ENCODE measurements at regions not wholly inside any gene's neighbourhood (a gene's known extent, or its start where the extent isn't known, plus 50 kb on each side); places are given as distances from the start of the nearest gene placed in this dataset.

DNA sequence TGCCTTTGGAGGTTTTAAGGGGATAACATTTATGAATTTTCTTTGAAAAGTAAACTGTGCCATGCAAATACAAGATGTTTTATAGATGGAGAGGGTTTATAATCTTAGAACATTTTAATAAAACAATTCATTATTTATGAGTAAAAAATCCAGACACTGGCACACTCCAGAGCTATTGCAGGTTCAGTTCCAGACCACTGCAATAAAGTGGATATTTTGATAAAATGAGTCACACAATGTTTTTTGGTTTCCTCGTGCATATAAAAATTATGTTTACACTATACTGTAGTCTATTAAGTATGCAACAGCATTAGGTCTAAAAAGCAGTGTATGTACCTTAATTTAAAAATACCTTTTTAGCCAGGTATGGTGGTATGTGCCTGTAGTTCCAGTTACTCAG lies 146.2 kb upstream of the ZBED5 start:
- no CpG with 5 or more reads among the region's 1 CpG for WGBS, 2 experiments (ENCODE audit: insufficient coverage in 2 of 2)
- Histone ChIP-seq H3K27ac (ENCODE audit: low read depth, low read length, severe bottlenecking) (no peak overlapping the region), H3K9me3 (ENCODE audit: control insufficient read depth, low read length) (peaks cover 9% of the 10 kb centered on the region), H3K4me1 (ENCODE audit: control insufficient read depth, insufficient read depth, low read length, poor library complexity, severe bottlenecking) (no peaks in the 10 kb centered on the region), H3K4me3 (ENCODE audit: extremely low read depth, insufficient read depth, low read length, poor library complexity, severe bottlenecking) (no peak overlapping the region), H3K36me3 (ENCODE audit: control insufficient read depth, insufficient read depth, low read length) (no peaks in the 10 kb centered on the region)

GRCh38 chr11:11003226-11003625 lies 145.4 kb upstream of the ZBED5 start:
- peaks cover 9% of the 10 kb centered on the region for H3K9me3 ChIP-seq (ENCODE audit: control insufficient read depth, low read length)
- WGBS, 2 experiments (ENCODE audit: insufficient coverage in 2 of 2), result 100% methylated on average over 1 of the region's 3 CpGs; no CpG with 5 or more reads in 1 of the 2 experiments
- H3K4me3 ChIP-seq (ENCODE audit: extremely low read depth, insufficient read depth, low read length, poor library complexity, severe bottlenecking), result no peak overlapping the region
- H3K36me3 ChIP-seq (ENCODE audit: control insufficient read depth, insufficient read depth, low read length), result no peaks in the 10 kb centered on the region
- H3K27ac ChIP-seq (ENCODE audit: low read depth, low read length, severe bottlenecking), result no peak overlapping the region
- no peaks in the 10 kb centered on the region for H3K4me1 ChIP-seq (ENCODE audit: control insufficient read depth, insufficient read depth, low read length, poor library complexity, severe bottlenecking)

- H3K27ac ChIP-seq (ENCODE audit: low read depth, low read length, severe bottlenecking), result no peak overlapping the region
- no peaks in the 10 kb centered on the region for H3K36me3 ChIP-seq (ENCODE audit: control insufficient read depth, insufficient read depth, low read length)
- H3K4me1 ChIP-seq (ENCODE audit: control insufficient read depth, insufficient read depth, low read length, poor library complexity, severe bottlenecking), result no peaks in the 10 kb centered on the region
- H3K9me3 ChIP-seq (ENCODE audit: control insufficient read depth, low read length), result peaks cover 4% of the 10 kb centered on the region
- H3K4me3 ChIP-seq (ENCODE audit: extremely low read depth, insufficient read depth, low read length, poor library complexity, severe bottlenecking), result no peak overlapping the region
- 75% methylated on average over 2 of the region's 7 CpGs; no CpG with 5 or more reads in 1 of the 2 experiments for WGBS, 2 experiments (ENCODE audit: insufficient coverage in 2 of 2)
Measured at GRCh38 chr11:11000579-11001283, 142.9 kb upstream of the ZBED5 start.

GRCh38 chr11:10998674-10999073 lies 140.8 kb upstream of the ZBED5 start:
- no peaks in the 10 kb centered on the region for H3K9me3 ChIP-seq (ENCODE audit: control insufficient read depth, low read length)
- no peaks in the 10 kb centered on the region for H3K4me1 ChIP-seq (ENCODE audit: control insufficient read depth, insufficient read depth, low read length, poor library complexity, severe bottlenecking)
- no peaks in the 10 kb centered on the region for H3K36me3 ChIP-seq (ENCODE audit: control insufficient read depth, insufficient read depth, low read length)
- WGBS, 2 experiments (ENCODE audit: insufficient coverage in 2 of 2), result 79 to 84% methylated on average over 5 of the region's 5 CpGs
- H3K4me3 ChIP-seq (ENCODE audit: extremely low read depth, insufficient read depth, low read length, poor library complexity, severe bottlenecking), result no peak overlapping the region
- no peak overlapping the region for H3K27ac ChIP-seq (ENCODE audit: low read depth, low read length, severe bottlenecking)

DNA sequence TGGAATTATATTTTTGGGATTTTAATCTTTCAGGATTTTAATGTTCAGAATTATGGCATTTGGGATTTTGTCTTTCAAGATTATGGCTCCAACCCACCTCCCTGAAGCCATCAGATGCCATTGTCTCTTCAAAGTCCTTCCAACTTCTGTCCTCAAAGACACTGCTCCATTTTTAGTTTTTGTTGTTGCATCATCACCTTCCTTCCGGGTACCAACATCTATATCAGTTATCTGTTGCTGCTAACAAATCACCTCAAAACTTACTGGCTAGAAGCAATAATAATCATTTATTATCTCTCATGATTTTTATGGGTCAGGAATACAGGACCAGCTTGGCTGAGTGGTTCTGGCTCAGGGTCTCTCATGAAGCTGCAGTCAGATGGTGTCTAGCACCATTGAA lies 138.8 kb upstream of the ZBED5 start:
- Histone ChIP-seq H3K4me3 (ENCODE audit: extremely low read depth, insufficient read depth, low read length, poor library complexity, severe bottlenecking) (no peak overlapping the region), H3K9me3 (ENCODE audit: control insufficient read depth, low read length) (no peaks in the 10 kb centered on the region), H3K36me3 (ENCODE audit: control insufficient read depth, insufficient read depth, low read length) (no peaks in the 10 kb centered on the region), H3K4me1 (ENCODE audit: control insufficient read depth, insufficient read depth, low read length, poor library complexity, severe bottlenecking) (no peaks in the 10 kb centered on the region), H3K27ac (ENCODE audit: low read depth, low read length, severe bottlenecking) (no peak overlapping the region)
- 100% methylated on average over 1 of the region's 1 CpG; no CpG with 5 or more reads in 1 of the 2 experiments for WGBS, 2 experiments (ENCODE audit: insufficient coverage in 2 of 2)

DNA sequence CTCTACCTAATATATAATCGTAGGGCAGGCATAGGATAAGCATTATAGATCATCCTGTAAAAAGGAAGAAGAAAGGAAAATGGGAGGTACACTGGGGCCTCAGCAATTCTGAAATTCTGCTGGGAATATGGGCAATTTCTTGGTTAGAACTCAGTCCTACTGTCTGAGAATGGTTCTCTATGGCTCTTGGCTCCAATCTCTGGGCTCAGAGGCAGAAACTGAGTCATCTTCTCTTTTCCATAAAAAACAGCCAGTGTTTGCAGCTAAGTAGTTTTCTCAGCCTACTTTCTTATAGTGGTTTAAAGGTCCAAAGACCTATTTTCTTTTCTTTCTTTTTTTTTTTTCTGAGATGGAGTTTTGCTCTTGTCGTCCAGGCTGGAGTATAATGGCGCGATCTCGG lies 135.8 kb upstream of the ZBED5 start:
- Histone ChIP-seq H3K9me3 (ENCODE audit: control insufficient read depth, low read length) (no peaks in the 10 kb centered on the region), H3K4me1 (ENCODE audit: control insufficient read depth, insufficient read depth, low read length, poor library complexity, severe bottlenecking) (no peaks in the 10 kb centered on the region), H3K4me3 (ENCODE audit: extremely low read depth, insufficient read depth, low read length, poor library complexity, severe bottlenecking) (no peak overlapping the region), H3K36me3 (ENCODE audit: control insufficient read depth, insufficient read depth, low read length) (no peaks in the 10 kb centered on the region), H3K27ac (ENCODE audit: low read depth, low read length, severe bottlenecking) (no peak overlapping the region)
- no CpG with 5 or more reads among the region's 5 CpGs for WGBS, 2 experiments (ENCODE audit: insufficient coverage in 2 of 2)

- H3K9me3 ChIP-seq (ENCODE audit: control insufficient read depth, low read length), result no peaks in the 10 kb centered on the region
- WGBS, 2 experiments (ENCODE audit: insufficient coverage in 2 of 2), result 100% methylated on average over 2 of the region's 3 CpGs; no CpG with 5 or more reads in 1 of the 2 experiments
- no peak overlapping the region for H3K4me3 ChIP-seq (ENCODE audit: extremely low read depth, insufficient read depth, low read length, poor library complexity, severe bottlenecking)
- no peaks in the 10 kb centered on the region for H3K4me1 ChIP-seq (ENCODE audit: control insufficient read depth, insufficient read depth, low read length, poor library complexity, severe bottlenecking)
- no peaks in the 10 kb centered on the region for H3K36me3 ChIP-seq (ENCODE audit: control insufficient read depth, insufficient read depth, low read length)
- H3K27ac ChIP-seq (ENCODE audit: low read depth, low read length, severe bottlenecking), result no peak overlapping the region
Measured at GRCh38 chr11:10993186-10993585, 135.3 kb upstream of the ZBED5 start.

DNA sequence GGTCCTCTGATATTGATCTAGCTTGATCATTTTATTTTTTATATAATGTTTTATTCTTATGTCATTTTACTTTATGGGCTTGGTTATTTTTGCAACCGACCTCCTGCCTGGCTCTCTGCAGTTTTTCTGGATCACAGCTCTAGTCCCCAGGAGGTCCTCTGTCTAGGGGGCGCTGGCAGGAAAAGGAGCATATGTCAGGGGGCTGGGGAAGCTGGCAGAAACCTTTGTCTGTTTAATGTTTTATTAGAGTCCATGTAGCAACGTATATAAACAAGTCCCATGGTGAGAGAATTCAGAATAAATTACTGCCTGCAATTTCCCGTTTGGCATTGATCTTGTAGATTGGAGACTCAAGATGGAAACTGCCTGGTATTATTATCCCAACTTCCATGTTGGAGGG lies 133.5 kb upstream of the ZBED5 start:
- no peaks in the 10 kb centered on the region for H3K9me3 ChIP-seq (ENCODE audit: control insufficient read depth, low read length)
- H3K27ac ChIP-seq (ENCODE audit: low read depth, low read length, severe bottlenecking), result no peak overlapping the region
- H3K4me1 ChIP-seq (ENCODE audit: control insufficient read depth, insufficient read depth, low read length, poor library complexity, severe bottlenecking), result no peaks in the 10 kb centered on the region
- no peak overlapping the region for H3K4me3 ChIP-seq (ENCODE audit: extremely low read depth, insufficient read depth, low read length, poor library complexity, severe bottlenecking)
- no peaks in the 10 kb centered on the region for H3K36me3 ChIP-seq (ENCODE audit: control insufficient read depth, insufficient read depth, low read length)
- 93 to 100% methylated on average over 1 to 4 of the region's 4 CpGs for WGBS, 2 experiments (ENCODE audit: insufficient coverage in 2 of 2)

DNA sequence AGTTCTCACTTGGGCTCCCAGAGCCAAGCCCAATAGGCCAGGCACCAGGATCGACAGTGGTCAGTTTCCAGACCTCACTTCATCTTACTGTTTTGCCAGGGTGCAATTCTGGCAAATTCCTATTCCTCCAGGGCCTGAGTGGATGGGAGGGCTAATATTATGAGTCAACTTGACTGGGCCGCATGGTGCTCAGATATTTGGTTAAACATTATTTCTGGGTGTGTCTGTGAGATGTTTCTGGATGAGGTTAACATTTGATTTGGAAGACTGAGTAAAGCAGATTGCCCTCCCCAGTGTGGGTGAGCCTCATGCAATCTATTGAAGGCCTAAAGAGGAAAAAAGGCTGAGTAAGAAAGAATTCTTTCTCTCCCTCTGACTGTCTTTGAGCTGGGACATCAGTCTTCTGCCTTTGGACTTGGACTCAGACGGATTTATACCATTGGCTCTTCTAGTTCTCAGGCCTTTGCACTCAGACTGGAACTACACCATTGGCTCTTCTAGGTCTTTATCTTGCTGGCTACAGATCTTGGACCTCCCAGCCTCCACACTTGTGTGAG lies 132.9 kb upstream of the ZBED5 start:
- H3K27ac ChIP-seq (ENCODE audit: low read depth, low read length, severe bottlenecking), result no peak overlapping the region
- no peaks in the 10 kb centered on the region for H3K9me3 ChIP-seq (ENCODE audit: control insufficient read depth, low read length)
- no peaks in the 10 kb centered on the region for H3K36me3 ChIP-seq (ENCODE audit: control insufficient read depth, insufficient read depth, low read length)
- no peaks in the 10 kb centered on the region for H3K4me1 ChIP-seq (ENCODE audit: control insufficient read depth, insufficient read depth, low read length, poor library complexity, severe bottlenecking)
- WGBS, 2 experiments (ENCODE audit: insufficient coverage in 2 of 2), result 94 to 100% methylated on average over 1 to 2 of the region's 3 CpGs
- H3K4me3 ChIP-seq (ENCODE audit: extremely low read depth, insufficient read depth, low read length, poor library complexity, severe bottlenecking), result no peak overlapping the region

- 100% methylated on average over 2 to 3 of the region's 4 CpGs for WGBS, 2 experiments (ENCODE audit: insufficient coverage in 2 of 2)
- Histone ChIP-seq H3K4me3 (ENCODE audit: extremely low read depth, insufficient read depth, low read length, poor library complexity, severe bottlenecking) (no peak overlapping the region), H3K36me3 (ENCODE audit: control insufficient read depth, insufficient read depth, low read length) (no peaks in the 10 kb centered on the region), H3K27ac (ENCODE audit: low read depth, low read length, severe bottlenecking) (no peak overlapping the region), H3K4me1 (ENCODE audit: control insufficient read depth, insufficient read depth, low read length, poor library complexity, severe bottlenecking) (no peaks in the 10 kb centered on the region), H3K9me3 (ENCODE audit: control insufficient read depth, low read length) (no peaks in the 10 kb centered on the region)
Measured at GRCh38 chr11:10990160-10990559, 132.3 kb upstream of the ZBED5 start.

DNA sequence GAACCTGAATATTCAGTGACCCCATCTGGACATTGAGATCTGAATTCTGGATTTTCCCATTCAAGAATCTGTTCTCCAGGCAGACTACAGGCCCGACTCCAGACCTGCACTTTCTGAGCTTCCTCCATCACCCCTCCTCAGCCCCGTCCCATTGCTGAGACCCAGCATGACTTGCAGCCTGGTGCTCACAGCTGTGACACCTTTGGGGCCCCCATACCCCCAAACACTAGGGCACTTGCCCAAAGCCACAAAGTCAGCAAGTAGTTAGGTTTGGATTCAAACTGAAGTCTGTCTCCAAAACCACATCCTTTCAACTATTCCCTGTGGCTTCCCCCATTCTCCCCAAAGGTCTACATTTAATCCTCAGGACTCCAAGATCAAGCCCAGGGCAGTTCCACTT lies 128.2 kb upstream of the ZBED5 start:
- Histone ChIP-seq H3K36me3 (ENCODE audit: control insufficient read depth, insufficient read depth, low read length) (no peaks in the 10 kb centered on the region), H3K27ac (ENCODE audit: low read depth, low read length, severe bottlenecking) (no peak overlapping the region), H3K4me3 (ENCODE audit: extremely low read depth, insufficient read depth, low read length, poor library complexity, severe bottlenecking) (no peak overlapping the region), H3K4me1 (ENCODE audit: control insufficient read depth, insufficient read depth, low read length, poor library complexity, severe bottlenecking) (no peaks in the 10 kb centered on the region), H3K9me3 (ENCODE audit: control insufficient read depth, low read length) (no peaks in the 10 kb centered on the region)
- WGBS, 2 experiments (ENCODE audit: insufficient coverage in 2 of 2), result 83 to 100% methylated on average over 1 to 2 of the region's 2 CpGs
